ENCODE measurements at regions not wholly inside any gene's neighbourhood (a gene's known extent, or its start where the extent isn't known, plus 50 kb on each side); places are given as distances from the start of the nearest gene placed in this dataset.

DNA sequence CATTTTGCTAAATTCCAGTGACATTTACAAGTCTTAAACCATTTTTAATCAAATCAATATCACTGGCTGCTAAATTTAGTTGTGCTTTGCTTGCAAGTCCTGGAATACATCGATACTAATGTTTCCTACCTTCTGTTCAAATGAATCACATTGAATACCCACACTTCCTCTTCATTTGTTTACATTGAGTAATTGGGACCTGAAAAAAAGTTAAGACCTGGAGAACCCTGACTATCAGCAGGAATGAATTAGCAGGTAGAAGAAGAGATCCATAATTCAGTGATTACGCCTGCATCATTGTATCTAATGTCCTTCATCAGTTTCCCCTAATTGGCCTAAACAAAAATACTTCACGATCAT is 369.3 kb downstream of the ETNK1 start:
- DNase-seq, result no peak

- DNase-seq, result no peak
These were observed 376.5 kb downstream of the ETNK1 start for GRCh38 chr12:23001487-23001886.

GRCh38 chr12:23002381-23002780 is 377.4 kb downstream of the ETNK1 start:
- DNase-seq, result no peak

- DNase-seq, result no peak
These were observed 379.6 kb downstream of the ETNK1 start for GRCh38 chr12:23004473-23005020.

DNA sequence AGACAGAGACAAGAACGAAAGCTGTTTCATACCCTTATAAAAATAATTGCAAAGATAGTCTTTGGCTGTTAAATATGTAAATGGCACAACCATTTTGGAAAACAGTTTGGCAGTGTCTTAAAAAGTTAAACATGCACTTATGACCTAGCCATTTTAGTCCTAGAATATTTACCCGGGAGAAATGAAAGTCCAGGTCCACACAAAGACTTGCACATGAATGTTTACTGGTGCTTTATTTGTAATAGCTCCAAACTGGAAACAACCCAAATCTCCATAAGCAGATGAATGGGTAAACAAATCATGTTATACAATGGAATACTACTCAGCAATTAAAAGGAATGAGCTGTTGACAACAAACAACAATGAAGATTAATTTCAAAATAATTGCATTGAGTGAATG is 380.4 kb downstream of the ETNK1 start:
- DNase-seq, result no peak

GRCh38 chr12:23006413-23006812 is 381.4 kb downstream of the ETNK1 start:
- DNase-seq, result no peak

GRCh38 chr12:23008623-23009022 is 383.7 kb downstream of the ETNK1 start:
- no peak for DNase-seq

- no peak for DNase-seq
These were observed 389.8 kb downstream of the ETNK1 start for GRCh38 chr12:23014749-23015148.

GRCh38 chr12:23025372-23026016 is 400.5 kb downstream of the ETNK1 start:
- DNase-seq, result no peak

DNA sequence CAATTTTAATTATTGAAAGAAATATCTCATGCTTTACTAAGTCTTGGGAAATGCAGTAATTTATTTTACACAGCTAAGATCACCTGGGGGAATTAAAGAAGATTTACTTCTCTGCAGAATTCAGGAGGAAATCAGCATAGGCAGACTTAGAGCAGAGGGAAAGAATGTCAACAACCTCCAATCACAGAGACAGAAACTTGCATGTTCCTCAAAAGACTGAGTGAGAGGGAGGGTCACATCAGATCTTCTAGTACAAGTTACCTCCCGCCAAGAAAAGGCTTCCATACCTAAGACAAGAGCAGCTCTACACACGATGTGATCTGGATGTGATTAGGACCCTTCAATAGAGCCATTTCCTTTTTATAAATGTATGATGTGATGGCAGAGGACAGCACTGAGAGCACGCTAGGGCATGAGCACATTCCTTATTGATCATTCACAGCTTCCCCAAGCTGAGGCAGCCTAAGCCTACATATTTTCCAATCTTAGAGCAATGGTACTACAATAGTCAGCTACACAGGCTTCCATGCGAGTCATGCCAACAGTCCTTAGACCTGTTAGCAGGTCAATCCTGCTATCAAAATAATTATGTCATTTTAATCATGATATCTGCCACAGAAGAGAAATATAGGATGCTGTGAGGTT is 403.3 kb downstream of the ETNK1 start:
- no peak for DNase-seq

DNA sequence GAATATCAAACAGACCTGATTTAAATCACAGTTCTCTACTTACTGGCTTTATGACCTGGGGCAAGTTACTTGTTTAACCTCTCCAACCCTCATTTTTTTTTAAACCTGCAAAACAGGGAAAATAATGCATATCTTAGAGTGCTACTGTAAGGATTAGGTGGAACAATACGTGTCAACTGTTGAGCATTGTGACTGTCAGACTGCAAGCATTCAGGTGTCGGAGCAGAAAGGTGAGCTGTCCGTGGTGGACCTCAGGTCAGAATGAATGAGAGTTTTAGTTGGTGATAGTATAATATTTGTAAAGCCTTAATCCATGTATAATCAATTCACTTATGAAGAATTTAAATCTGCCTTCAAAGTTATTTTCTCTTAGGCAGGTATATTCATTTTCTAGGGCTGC is 404.2 kb downstream of the ETNK1 start:
- DNase-seq, result no peak

DNA sequence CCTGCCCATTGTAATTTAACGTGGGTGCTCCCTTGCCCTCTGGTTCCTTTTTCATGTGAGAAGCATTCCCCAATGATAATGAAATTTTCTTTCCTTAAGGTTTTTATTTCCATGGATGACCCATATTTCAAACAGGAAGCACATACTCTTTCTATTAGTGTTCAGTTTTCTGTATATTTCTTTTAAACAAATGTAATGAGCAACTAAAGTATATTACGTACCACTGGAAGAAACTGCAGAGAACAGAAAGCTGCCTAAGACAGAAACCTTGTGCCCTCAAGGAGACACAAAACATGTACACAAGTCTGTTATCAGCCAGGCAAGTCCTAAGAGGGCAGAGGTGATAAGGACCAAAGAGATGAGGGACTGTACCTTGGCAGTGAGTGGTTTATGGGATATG is 414.9 kb downstream of the ETNK1 start:
- no peak for DNase-seq

GRCh38 chr12:23041774-23042173 is 416.8 kb downstream of the ETNK1 start:
- no peak for DNase-seq

GRCh38 chr12:23043646-23044045 is 418.7 kb downstream of the ETNK1 start:
- no peak for DNase-seq

- no peak for DNase-seq
These were observed 424.2 kb downstream of the ETNK1 start for GRCh38 chr12:23049180-23049579.

- DNase-seq, result no peak
These were observed 430.0 kb downstream of the ETNK1 start for GRCh38 chr12:23055004-23055403.

GRCh38 chr12:23057571-23057970 is 432.6 kb downstream of the ETNK1 start:
- no peak for DNase-seq

- DNase-seq, result no peak
These were observed 435.2 kb downstream of the ETNK1 start for GRCh38 chr12:23060161-23060560.

- DNase-seq, result no peak
These were observed 438.2 kb downstream of the ETNK1 start for GRCh38 chr12:23063206-23063605.

DNA sequence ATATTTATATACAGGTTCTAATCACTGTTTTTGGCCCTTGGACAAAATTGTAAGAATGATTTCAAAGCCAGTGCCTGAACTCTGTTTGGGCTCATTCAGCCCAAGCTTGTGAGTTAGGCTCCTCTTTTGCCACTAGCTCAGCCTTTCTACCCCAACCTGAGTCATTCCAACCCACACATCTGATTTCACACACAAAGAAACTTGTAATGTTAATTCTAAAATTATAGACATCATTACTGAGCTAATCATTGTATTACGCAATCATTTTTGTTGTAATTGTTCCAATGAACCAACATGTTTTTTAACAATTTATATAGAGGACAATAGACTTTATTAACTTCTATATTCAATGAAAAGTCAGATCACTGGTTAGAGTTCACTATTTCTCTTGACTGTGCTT is 441.1 kb downstream of the ETNK1 start:
- DNase-seq, result no peak

DNA sequence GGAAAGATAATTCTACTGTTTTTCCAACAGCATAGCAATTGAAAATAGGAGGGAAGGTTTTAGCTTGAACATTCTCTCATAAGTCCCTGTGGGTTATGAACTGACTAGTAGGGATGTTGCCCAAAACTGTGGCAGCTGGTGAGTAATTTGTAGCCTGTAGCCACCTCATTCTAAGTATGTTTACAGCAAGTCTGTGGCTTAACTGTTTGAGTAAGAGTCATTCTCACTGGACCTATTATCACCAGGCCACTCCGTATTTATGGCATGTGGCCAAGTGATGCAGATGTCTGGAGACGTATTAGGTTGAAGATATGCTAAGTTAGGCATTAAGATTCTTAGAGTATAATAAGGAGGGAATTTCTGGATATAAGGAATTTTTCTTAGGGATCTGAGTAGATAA is 458.3 kb downstream of the ETNK1 start:
- DNase-seq, result no peak

DNA sequence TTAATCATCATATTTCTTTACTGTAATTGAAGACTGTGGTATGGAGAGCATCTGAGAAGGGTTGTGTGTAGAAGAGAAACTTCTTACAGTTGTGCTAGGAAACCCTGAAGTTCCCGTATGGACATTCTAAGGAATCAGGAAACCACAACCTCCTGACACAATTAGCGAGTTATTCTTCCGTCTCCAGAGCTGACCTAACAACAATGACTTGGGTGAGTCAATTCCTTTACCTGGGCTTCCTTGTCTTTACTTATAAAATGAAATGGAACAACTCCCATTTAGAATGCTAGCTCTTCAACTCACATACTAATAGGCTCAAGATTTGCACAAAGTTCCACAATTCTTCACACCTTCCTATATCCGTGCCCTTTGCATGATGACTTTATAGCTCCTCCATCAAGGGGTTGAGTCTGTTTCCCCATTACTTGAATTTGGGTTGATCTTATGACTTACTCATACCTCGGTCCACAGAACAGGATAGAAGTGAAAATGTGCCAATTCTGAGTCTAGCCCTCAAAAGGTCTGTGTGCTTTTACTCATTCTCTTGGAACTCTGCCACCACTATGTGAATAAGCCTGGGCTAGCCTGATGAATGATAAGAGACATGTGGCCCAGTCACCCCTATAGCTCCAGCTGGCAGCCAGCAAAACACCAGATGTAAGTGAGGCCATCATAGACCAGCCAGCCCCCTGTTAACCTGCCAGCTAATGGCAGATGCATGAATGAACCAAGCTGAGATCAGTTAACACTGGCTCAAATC is 459.4 kb downstream of the ETNK1 start:
- DNase-seq, result no peak

DNA sequence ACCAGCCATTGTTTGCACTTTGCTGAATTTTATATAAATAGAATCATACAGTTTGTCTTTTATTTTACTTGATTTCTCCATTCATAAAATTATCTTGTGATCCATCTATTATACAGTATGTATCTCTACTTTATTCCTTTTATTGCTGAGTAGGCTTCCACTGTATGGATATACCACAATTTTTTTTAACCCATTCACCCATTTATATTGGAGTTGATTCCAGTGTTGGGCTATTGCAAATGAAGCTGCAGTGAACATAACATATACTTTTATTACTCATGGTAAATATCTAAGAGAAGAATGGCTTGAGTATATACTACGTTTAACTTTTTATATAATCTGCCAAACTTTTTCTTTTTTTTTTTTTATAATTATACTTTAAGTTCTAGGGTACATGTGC is 463.6 kb downstream of the ETNK1 start:
- DNase-seq, result no peak

- no peak for DNase-seq
These were observed 468.5 kb downstream of the ETNK1 start for GRCh38 chr12:23093488-23093887.
